ENCODE measurements at regions not wholly inside any gene's neighbourhood (a gene's known extent, or its start where the extent isn't known, plus 50 kb on each side); places are given as distances from the start of the nearest gene placed in this dataset.

GRCh38 chr16:65280845-65281512, 159.1 kb upstream of the CDH11 start:
- H3K9me3 ChIP-seq = no peaks in the 10 kb centered on the region
- H3K27me3 ChIP-seq = no peaks in the 10 kb centered on the region
- DNase-seq = no peak
- H3K4me1 ChIP-seq = no peaks in the 10 kb centered on the region
- no peaks in the 10 kb centered on the region for H3K36me3 ChIP-seq
- H3K4me3 ChIP-seq = no peak overlapping the region
- TF ChIP-seq POLR2A (IDR thresholded peaks at IDR 0.05) = no peak
- no peak for TF ChIP-seq CTCF (IDR thresholded peaks at IDR 0.05)
- H3K27ac ChIP-seq = no peak overlapping the region

- H3K27me3 ChIP-seq = no peaks in the 10 kb centered on the region
- DNase-seq = no peak
- H3K36me3 ChIP-seq = no peaks in the 10 kb centered on the region
- no peak for TF ChIP-seq CTCF (IDR thresholded peaks at IDR 0.05)
- no peak for TF ChIP-seq POLR2A (IDR thresholded peaks at IDR 0.05)
- H3K4me3 ChIP-seq = no peak overlapping the region
- no peaks in the 10 kb centered on the region for H3K4me1 ChIP-seq
- no peak overlapping the region for H3K27ac ChIP-seq
- no peaks in the 10 kb centered on the region for H3K9me3 ChIP-seq
Observed at GRCh38 chr16:65279576-65279975, 157.7 kb upstream of the CDH11 start.

GRCh38 chr16:65278874-65279273, 157.0 kb upstream of the CDH11 start:
- DNase-seq = no peak
- H3K27me3 ChIP-seq = no peaks in the 10 kb centered on the region
- H3K27ac ChIP-seq = no peak overlapping the region
- H3K36me3 ChIP-seq = no peaks in the 10 kb centered on the region
- no peaks in the 10 kb centered on the region for H3K9me3 ChIP-seq
- H3K4me3 ChIP-seq = no peak overlapping the region
- TF ChIP-seq POLR2A (IDR thresholded peaks at IDR 0.05) (no peak), CTCF (IDR thresholded peaks at IDR 0.05) (no peak)
- no peaks in the 10 kb centered on the region for H3K4me1 ChIP-seq

- TF ChIP-seq CTCF (IDR thresholded peaks at IDR 0.05) (no peak), POLR2A (IDR thresholded peaks at IDR 0.05) (no peak)
- Histone ChIP-seq H3K27ac (no peak overlapping the region), H3K27me3 (no peaks in the 10 kb centered on the region), H3K4me1 (no peaks in the 10 kb centered on the region), H3K9me3 (no peaks in the 10 kb centered on the region), H3K36me3 (no peaks in the 10 kb centered on the region), H3K4me3 (no peak overlapping the region)
- DNase-seq = no peak
Observed at GRCh38 chr16:65274566-65274965, 152.7 kb upstream of the CDH11 start.

DNA sequence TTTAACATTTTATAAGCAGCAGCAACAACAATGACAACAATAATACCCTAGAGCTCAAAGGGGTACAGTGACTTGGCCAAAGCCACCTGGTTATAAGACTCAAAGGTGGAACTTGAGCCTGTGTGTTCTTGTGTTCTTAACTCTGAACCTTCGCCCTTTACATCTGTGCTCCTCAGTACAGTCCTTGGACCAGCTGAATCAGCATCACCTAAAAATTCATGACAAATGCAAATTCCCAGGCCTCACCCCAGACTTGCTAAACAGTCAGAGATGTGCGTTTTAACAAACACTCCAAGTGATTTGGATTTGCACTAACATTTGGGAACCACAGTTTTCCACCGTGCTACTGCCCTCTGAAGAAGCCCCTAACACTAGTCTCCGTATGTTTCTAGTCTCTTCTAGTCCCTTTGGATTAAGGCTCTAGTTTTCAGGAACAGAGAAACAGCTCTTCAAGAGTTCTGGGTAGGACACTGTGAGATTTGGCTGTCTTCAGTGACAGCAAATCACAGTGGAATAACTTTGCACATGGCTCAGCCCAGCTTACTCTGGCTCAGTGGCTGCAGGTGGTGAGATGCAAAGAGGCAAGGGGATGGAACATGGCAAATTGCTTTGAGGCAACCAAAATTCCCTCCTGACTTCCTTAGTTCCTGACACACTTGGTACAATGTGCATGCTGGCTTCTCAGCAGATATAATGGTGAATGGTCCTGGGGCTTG, 151.0 kb upstream of the CDH11 start:
- H3K9me3 ChIP-seq = no peaks in the 10 kb centered on the region
- H3K27me3 ChIP-seq = no peaks in the 10 kb centered on the region
- no peak for DNase-seq
- no peak overlapping the region for H3K4me3 ChIP-seq
- TF ChIP-seq CTCF (IDR thresholded peaks at IDR 0.05) (no peak), POLR2A (IDR thresholded peaks at IDR 0.05) (no peak)
- no peaks in the 10 kb centered on the region for H3K36me3 ChIP-seq
- no peak overlapping the region for H3K27ac ChIP-seq
- H3K4me1 ChIP-seq = no peaks in the 10 kb centered on the region

Measured in Peyer's patch (tissue), 4 donors.